SU-DHL-6 (cell line): ENCODE measurements at regions not wholly inside any gene's neighbourhood (a gene's known extent, or its start where the extent isn't known, plus 50 kb on each side); places are given as distances from the start of the nearest gene placed in this dataset.

Experiments used
- H2AFZ ChIP-seq: fragments of 200-600 bp; sonication (generic); 2 replicates; pipeline ENCODE4 v1.6.1; 2014; ENCODE audit warnings: low read depth, mild to moderate bottlenecking, moderate library complexity, mixed read lengths, antibody characterized with exemption, low read length; ENCODE audit not compliant: severe bottlenecking
- H3F3A ChIP-seq: fragments of 200-600 bp; shearing (Covaris generic); 2 replicates; pipeline ENCODE4 v1.6.0; 2016; ENCODE audit warnings: antibody characterized with exemption, mild to moderate bottlenecking; ENCODE audit not compliant: insufficient read depth
- H3K27ac ChIP-seq: fragments of 200-600 bp; sonication (generic); 2 replicates; pipeline ENCODE4 v1.5.1; 2016; ENCODE audit warnings: low read depth, mild to moderate bottlenecking, low read length, moderate library complexity, mixed read lengths
- H3K27me3 ChIP-seq: fragments of 200-600 bp; sonication (generic), shearing (Covaris generic); 2 replicates; pipeline ENCODE4 v1.6.0; 2014; ENCODE audit warnings: mild to moderate bottlenecking, low read length
- H3K36me3 ChIP-seq: fragments of 200-600 bp; sonication (generic); 2 replicates; pipeline ENCODE4 v1.6.1; 2014; ENCODE audit warnings: mild to moderate bottlenecking, low read length, mixed read lengths
- H3K4me2 ChIP-seq: fragments of 300-600, 200-600 bp; shearing (Covaris generic), sonication (generic); 2 replicates; pipeline ENCODE4 v1.6.0; 2014; ENCODE audit warnings: low read length, low read depth, mild to moderate bottlenecking; ENCODE audit not compliant: poor library complexity, severe bottlenecking
- H3K4me3 ChIP-seq: fragments of 200-600 bp; sonication (generic); 2 replicates; pipeline ENCODE4 v1.5.1; 2014; ENCODE audit warnings: antibody characterized with exemption, low read length, mild to moderate bottlenecking, mixed read lengths; ENCODE audit not compliant: insufficient read depth, poor library complexity, severe bottlenecking
- H3K79me2 ChIP-seq: fragments of 200-600 bp; sonication (generic); 2 replicates; pipeline ENCODE4 v1.6.1; 2014; ENCODE audit warnings: mild to moderate bottlenecking, low read length, moderate library complexity; ENCODE audit not compliant: insufficient read depth
- H3K9ac ChIP-seq: fragments of 200-600 bp; sonication (generic); 2 replicates; pipeline ENCODE4 v1.7.0; 2014; ENCODE audit warnings: mild to moderate bottlenecking, low read length
- H3K9me2 ChIP-seq: fragments of 200-600 bp; sonication (generic); replicated peaks from 2 replicates; pipeline ENCODE4 v1.6.1; 2014; ENCODE audit warnings: low read length; ENCODE audit not compliant: insufficient read depth
- H3K9me3 ChIP-seq: fragments of 200-600 bp; sonication (generic); 2 replicates; pipeline ENCODE4 v1.6.1; 2014; ENCODE audit warnings: low read length, mixed read lengths; ENCODE audit not compliant: insufficient read depth
- H4K20me1 ChIP-seq: fragments of 200-600 bp; sonication (generic); 2 replicates; pipeline ENCODE4 v1.6.1; 2014; ENCODE audit warnings: low read depth, mild to moderate bottlenecking, antibody characterized with exemption, low read length, moderate library complexity, mixed read lengths
- EZH2phosphoT487 ChIP-seq: fragments of 200-600 bp; sonication (generic), shearing (Covaris generic); conservative IDR thresholded peaks from 2 replicates; pipeline ENCODE4 v1.6.1; 2018; ENCODE audit warnings: mild to moderate bottlenecking, antibody characterized with exemption, low read length, moderate library complexity, mixed read lengths
- TF ChIP-seq, protein P1 (sequence below): fragments of 200-600 bp; sonication (generic); IDR thresholded peaks from one replicate; pipeline ENCODE4 v1.5.1; 2017; ENCODE audit warnings: antibody characterized with exemption, mild to moderate bottlenecking, low read length, moderate library complexity; ENCODE audit not compliant: insufficient read depth, poor library complexity, severe bottlenecking

DNA sequence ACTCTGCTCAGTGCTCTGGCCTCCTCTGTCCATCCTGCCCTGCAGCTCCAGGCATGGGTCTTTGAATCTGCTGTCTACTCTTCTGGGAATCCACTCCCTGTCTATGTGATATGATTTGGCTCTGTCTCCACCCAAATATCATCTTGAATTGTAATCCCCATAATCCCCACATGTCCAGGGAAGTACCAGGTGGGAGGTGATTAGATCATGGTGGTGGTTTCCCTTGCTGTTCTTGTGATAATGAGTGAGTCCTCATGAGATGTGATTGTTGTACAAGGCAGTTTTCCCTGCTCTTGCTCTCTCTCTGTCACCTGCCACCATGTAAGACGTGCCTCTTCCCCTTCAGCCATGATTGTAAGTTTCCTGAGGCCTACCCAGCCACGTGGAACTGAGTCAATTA is 881.8 kb upstream of the ID2 start:
- no peak overlapping the region for H3K4me2 ChIP-seq
- H3K4me3 ChIP-seq, result no peak overlapping the region
- TF ChIP-seq EZH2phosphoT487, result no peak
- TF ChIP-seq, protein P1, sequence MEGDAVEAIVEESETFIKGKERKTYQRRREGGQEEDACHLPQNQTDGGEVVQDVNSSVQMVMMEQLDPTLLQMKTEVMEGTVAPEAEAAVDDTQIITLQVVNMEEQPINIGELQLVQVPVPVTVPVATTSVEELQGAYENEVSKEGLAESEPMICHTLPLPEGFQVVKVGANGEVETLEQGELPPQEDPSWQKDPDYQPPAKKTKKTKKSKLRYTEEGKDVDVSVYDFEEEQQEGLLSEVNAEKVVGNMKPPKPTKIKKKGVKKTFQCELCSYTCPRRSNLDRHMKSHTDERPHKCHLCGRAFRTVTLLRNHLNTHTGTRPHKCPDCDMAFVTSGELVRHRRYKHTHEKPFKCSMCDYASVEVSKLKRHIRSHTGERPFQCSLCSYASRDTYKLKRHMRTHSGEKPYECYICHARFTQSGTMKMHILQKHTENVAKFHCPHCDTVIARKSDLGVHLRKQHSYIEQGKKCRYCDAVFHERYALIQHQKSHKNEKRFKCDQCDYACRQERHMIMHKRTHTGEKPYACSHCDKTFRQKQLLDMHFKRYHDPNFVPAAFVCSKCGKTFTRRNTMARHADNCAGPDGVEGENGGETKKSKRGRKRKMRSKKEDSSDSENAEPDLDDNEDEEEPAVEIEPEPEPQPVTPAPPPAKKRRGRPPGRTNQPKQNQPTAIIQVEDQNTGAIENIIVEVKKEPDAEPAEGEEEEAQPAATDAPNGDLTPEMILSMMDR, result no peak

DNA sequence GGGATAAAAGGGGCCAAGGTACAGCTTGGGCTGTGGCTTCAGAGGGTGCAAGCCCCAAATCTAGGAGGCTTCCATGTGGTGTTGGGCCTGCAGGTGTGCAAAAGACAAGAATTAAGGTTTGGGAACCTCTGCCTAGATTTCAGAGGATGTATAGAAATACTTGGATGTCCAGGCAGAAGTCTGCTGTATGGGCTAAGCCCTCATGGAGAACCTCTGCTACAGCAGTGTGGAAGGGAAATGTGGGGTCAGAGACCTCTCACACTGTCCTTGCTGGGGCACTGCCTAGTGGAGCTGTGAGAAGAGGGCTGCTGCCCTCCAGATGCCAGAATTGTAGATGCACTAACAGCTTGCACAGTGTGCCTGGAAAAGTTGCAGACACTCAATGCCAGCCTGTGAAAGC is 880.6 kb upstream of the ID2 start:
- Histone ChIP-seq H3K9me3 (no peaks in the 10 kb centered on the region), H3K27ac (no peak overlapping the region), H2AFZ (no peak overlapping the region), H3K9me2 (no peaks in the 10 kb centered on the region), H3K79me2 (no peaks in the 10 kb centered on the region), H3K36me3 (no peaks in the 10 kb centered on the region), H3F3A (no peaks in the 10 kb centered on the region), H4K20me1 (no peaks in the 10 kb centered on the region), H3K4me2 (no peak overlapping the region), H3K4me3 (no peak overlapping the region), H3K9ac (no peak overlapping the region), H3K27me3 (no peaks in the 10 kb centered on the region)
- TF ChIP-seq, protein P1, result no peak
- TF ChIP-seq EZH2phosphoT487, result no peak

More for the DNA sequence above, 881.8 kb upstream of the ID2 start:
- Histone ChIP-seq H3F3A (no peaks in the 10 kb centered on the region), H4K20me1 (no peaks in the 10 kb centered on the region), H3K9me2 (no peaks in the 10 kb centered on the region), H3K27ac (no peak overlapping the region), H2AFZ (no peak overlapping the region), H3K9me3 (no peaks in the 10 kb centered on the region), H3K36me3 (no peaks in the 10 kb centered on the region), H3K9ac (no peak overlapping the region), H3K27me3 (no peaks in the 10 kb centered on the region), H3K79me2 (no peaks in the 10 kb centered on the region)

DNA sequence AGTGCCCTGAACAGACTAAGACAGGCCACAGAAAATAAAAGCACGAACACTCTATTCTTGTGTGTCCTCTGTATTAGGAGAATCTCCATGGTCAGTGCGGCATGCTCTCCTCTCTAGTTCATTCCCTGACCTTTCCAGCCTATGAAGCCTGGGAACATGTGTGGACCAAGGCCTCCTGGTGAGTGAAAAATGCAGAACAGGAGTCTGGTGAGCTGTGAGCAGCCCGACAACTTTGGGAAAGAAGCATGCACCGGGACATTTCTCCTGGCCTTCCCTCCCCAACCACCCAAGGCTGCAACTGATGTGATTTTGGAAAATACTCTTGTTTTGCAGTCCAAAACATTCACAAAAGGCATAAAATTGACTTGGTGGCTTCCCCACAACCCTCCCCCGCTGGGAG is 878.3 kb upstream of the ID2 start:
- H2AFZ ChIP-seq, result no peak overlapping the region
- H3K27ac ChIP-seq, result no peak overlapping the region
- H4K20me1 ChIP-seq, result no peaks in the 10 kb centered on the region

More for the DNA sequence above, 878.3 kb upstream of the ID2 start:
- no peaks in the 10 kb centered on the region for H3K36me3 ChIP-seq
- no peak overlapping the region for H3K4me2 ChIP-seq
- no peak overlapping the region for H3K9ac ChIP-seq
- no peaks in the 10 kb centered on the region for H3K9me2 ChIP-seq
- H3K27me3 ChIP-seq, result no peaks in the 10 kb centered on the region
- H3K79me2 ChIP-seq, result no peaks in the 10 kb centered on the region
- H3K4me3 ChIP-seq, result no peak overlapping the region
- TF ChIP-seq, protein P1, result no peak
- TF ChIP-seq EZH2phosphoT487, result no peak
- no peaks in the 10 kb centered on the region for H3F3A ChIP-seq
- H3K9me3 ChIP-seq, result no peaks in the 10 kb centered on the region
